ENCODE measurements at regions not wholly inside any gene's neighbourhood (a gene's known extent, or its start where the extent isn't known, plus 50 kb on each side); places are given as distances from the start of the nearest gene placed in this dataset.
A peak's percentile ranks its signal among the peaks of the same experiment; 100 is the strongest.

GRCh38 chr15:67006083-67007065, 59.0 kb upstream of the SMAD3 start:
- DNase-seq: peak; percentile 28

- peak; percentile 15 for DNase-seq
Measured at GRCh38 chr15:67009576-67010569, 55.5 kb upstream of the SMAD3 start.

DNA sequence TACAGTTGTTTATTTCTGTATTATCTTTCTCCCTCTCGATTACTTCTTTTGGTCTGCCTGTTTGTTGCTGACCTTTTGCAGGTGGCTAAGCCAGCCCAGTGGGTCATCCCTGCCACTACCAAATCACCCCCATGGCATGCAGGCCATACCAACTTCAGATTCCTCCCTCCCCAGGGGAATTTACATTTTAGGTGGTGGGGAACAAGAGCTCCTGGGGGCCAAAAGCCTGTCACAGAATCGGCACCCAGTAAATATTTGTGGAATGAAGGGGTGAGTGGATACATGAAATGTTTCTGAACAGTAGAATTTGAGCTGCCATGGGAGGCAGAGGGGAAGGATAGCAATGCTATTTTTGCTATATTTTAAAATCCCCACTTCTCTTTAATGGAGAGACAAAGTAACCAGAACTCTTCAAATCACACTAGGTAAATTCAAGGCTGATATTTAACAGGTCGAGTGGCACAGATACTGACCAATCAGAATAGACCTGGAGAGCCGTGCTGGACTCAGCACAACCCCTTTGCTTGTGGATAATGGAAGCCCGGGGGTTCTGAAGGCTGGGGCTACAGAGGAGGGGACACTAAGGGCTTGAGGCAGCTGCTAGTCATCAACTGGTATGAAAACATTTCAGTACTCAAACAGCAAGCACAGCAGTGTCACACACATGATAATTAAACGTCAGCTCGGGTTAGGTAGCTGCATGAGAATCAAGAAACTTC, 54.3 kb upstream of the SMAD3 start:
- DNase-seq: peak; percentile 28

DNA sequence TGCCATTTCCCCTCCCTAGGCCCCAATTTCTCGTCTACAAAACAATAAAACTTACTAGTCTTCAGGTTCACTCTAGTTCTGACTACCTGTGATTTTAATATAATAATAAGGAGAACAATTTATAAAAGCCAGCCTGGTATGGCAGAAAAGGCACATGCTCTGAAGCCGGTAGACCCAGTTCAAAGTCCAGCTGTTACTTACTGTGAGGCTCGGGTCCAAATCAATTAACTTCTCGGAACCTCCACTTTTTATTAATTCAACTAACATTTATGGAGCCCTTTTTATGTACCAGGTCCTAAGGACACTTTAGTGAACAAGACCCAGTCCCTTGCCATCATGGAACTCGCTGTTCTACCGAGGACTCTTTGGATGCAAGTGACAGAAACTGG, 53.8 kb upstream of the SMAD3 start:
- DNase-seq: no peak

GRCh38 chr15:67013696-67014095, 51.7 kb upstream of the SMAD3 start:
- DNase-seq: no peak

Data from activated CD8-positive, alpha-beta memory T cell treated with anti-CD3 and anti-CD28 coated beads, Interleukin-2, amount 50 U/mL, for 48 hours (primary cell).